HL-60 (cell line): ENCODE measurements at regions not wholly inside any gene's neighbourhood (a gene's known extent, or its start where the extent isn't known, plus 50 kb on each side); places are given as distances from the start of the nearest gene placed in this dataset.

Experiments
- DNase-seq, 2 experiments: peaks; one replicate each; pipeline ENCODE4 v3.0.0-alpha.2; 2010 to 2020; ENCODE audit warnings: low read depth in 1 of 2, low spot score in 1 of 2
- H3K27ac ChIP-seq: fragments of 250-450 bp; sonication (Bioruptor Pico); replicated peaks from 2 replicates; pipeline ENCODE4 v1.5.1; 2020; ENCODE audit warnings: mild to moderate bottlenecking, moderate library complexity
- H3K27me3 ChIP-seq: fragments of 250-450 bp; sonication (Bioruptor Pico); 2 replicates; pipeline ENCODE4 v1.5.1; 2021; ENCODE audit warnings: mild to moderate bottlenecking, moderate library complexity; ENCODE audit not compliant: insufficient read depth, poor library complexity, severe bottlenecking
- H3K4me3 ChIP-seq: replicated peaks from 2 replicates; pipeline ENCODE4 v1.5.1; 2011; ENCODE audit warnings: mild to moderate bottlenecking, control low read depth, low read length; ENCODE audit not compliant: insufficient read depth
- CTCF ChIP-seq: IDR thresholded peaks from one replicate; pipeline ENCODE4 v1.5.1; 2011; ENCODE audit warnings: low read length, control low read depth, inconsistent platforms; ENCODE audit not compliant: insufficient read depth
- GABPA ChIP-seq: IDR thresholded peaks from 2 replicates; pipeline ENCODE4 v1.6.1; 2012; ENCODE audit warnings: low read depth
- POLR2AphosphoS5 ChIP-seq: IDR thresholded peaks from 2 replicates; pipeline ENCODE4 v1.6.1; 2012; ENCODE audit warnings: low read depth
- REST ChIP-seq: IDR thresholded peaks from 2 replicates; pipeline ENCODE4 v1.6.1; 2012; ENCODE audit warnings: low read depth; ENCODE audit not compliant: insufficient replicate concordance
- SPI1 ChIP-seq: IDR thresholded peaks from 2 replicates; pipeline ENCODE4 v1.6.1; 2012; ENCODE audit warnings: low read depth, mild to moderate bottlenecking, borderline replicate concordance

- Histone ChIP-seq H3K4me3 (no peak overlapping the region), H3K27ac (no peak overlapping the region), H3K27me3 (no peaks in the 10 kb centered on the region)
- TF ChIP-seq REST (no peak), GABPA (no peak), POLR2AphosphoS5 (no peak), CTCF (no peak), SPI1 (no peak)
- DNase-seq: no peak
These were observed 274.9 kb upstream of the ZC3H12C start for GRCh38 chr11:109818290-109818689.

GRCh38 chr11:109819410-109819809, 273.8 kb upstream of the ZC3H12C start:
- Histone ChIP-seq H3K4me3 (no peak overlapping the region), H3K27me3 (no peaks in the 10 kb centered on the region), H3K27ac (no peak overlapping the region)
- no peak for TF ChIP-seq CTCF
- TF ChIP-seq GABPA: no peak
- TF ChIP-seq REST: no peak
- TF ChIP-seq POLR2AphosphoS5: no peak
- no peak for TF ChIP-seq SPI1
- no peak for DNase-seq

- TF ChIP-seq GABPA (no peak), CTCF (no peak), SPI1 (no peak), REST (no peak), POLR2AphosphoS5 (no peak)
- DNase-seq: no peak
- Histone ChIP-seq H3K27ac (no peak overlapping the region), H3K27me3 (no peaks in the 10 kb centered on the region), H3K4me3 (no peak overlapping the region)
These were observed 271.7 kb upstream of the ZC3H12C start for GRCh38 chr11:109821511-109821910.
